GM12872 (cell line): ENCODE measurements at regions not wholly inside any gene's neighbourhood (a gene's known extent, or its start where the extent isn't known, plus 50 kb on each side); places are given as distances from the start of the nearest gene placed in this dataset.

Experiments
- TF ChIP-seq, protein P1 (sequence below): IDR thresholded peaks from 3 replicates; pipeline ENCODE4 v1.5.1; 2011; ENCODE audit warnings: low read depth, mild to moderate bottlenecking, low read length, moderate library complexity; ENCODE audit not compliant: insufficient read depth

DNA sequence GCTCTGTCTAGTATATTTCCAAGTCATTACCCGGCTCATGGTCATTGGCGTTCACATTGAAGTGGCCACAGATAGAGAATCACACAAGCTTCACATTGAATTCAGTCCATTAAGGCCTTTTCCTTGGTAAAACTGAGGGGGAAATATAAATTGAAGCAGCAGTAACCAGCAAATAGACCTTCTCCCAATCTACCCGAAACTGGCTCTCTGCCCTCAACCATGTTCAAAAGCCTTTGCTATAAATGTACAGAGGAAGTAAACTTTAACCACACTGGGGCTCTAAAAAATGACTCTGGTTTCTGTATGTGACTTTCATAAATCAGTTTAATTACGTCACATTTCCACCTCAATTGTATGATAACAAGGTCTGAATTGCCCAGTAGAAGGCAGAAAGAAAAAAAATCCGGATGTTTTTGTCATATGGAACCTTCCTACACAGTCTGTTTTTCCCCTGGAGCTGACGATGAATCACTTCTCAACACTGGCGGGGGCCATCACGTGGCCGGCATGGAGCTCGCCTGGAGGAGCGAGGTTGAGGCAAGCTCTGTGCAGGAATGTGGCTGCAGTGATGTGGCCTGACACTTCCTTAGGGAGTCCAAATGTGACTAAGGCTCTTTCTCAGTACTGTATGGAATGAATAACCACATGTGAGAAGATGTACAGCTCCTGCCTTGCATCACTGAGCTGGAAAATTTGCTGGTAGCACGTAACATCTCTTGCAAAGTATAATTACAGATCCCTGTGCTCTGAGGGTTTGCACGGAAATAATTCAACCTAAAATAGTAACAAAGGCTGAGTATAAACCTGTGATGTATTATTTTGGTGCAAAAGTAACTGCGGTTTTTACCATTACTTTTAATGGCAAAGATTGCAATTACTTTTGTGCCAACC lies 58.6 kb upstream of the SNX9 start:
- TF ChIP-seq, protein P1, sequence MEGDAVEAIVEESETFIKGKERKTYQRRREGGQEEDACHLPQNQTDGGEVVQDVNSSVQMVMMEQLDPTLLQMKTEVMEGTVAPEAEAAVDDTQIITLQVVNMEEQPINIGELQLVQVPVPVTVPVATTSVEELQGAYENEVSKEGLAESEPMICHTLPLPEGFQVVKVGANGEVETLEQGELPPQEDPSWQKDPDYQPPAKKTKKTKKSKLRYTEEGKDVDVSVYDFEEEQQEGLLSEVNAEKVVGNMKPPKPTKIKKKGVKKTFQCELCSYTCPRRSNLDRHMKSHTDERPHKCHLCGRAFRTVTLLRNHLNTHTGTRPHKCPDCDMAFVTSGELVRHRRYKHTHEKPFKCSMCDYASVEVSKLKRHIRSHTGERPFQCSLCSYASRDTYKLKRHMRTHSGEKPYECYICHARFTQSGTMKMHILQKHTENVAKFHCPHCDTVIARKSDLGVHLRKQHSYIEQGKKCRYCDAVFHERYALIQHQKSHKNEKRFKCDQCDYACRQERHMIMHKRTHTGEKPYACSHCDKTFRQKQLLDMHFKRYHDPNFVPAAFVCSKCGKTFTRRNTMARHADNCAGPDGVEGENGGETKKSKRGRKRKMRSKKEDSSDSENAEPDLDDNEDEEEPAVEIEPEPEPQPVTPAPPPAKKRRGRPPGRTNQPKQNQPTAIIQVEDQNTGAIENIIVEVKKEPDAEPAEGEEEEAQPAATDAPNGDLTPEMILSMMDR: no peak

DNA sequence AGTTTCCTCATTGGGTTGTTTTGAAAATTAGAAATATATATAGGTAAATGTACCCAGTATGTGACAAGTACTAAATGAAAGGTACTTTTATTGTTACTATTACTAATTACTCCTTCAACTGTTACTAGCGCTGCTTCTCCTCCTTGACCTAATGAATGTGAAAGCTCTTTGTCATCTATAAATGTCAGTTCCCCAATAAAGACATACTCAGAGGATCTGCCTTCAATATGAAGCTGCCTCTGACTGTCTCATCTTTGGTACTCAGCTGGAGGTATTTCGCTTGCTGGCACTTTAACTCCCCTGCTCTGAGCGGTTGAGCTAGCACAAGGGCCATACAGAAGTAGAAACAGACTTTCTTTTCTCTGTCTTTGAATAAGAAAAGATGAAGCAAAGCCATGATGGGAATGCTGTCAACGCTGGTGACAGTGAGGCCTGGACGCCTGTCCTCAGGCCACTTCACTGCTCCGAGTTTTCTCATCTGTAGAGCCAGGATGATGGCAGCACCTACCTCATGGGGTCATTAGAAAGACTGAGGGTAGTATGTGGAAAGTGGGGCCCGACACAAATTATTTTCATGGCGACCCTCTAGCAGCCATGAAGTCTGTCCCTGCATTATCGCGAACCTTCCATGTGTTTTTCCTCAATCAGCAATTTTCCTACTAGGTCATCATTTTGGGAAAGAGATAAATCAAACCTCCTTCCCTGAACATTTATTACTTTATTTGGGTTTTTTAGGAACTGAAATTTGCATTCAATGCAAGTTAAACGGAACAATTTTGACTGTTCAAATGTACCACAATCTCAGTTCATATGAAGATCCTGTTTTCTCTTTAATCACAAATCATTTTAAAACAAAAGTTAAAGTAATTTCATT lies 55.9 kb upstream of the SNX9 start:
- TF ChIP-seq, protein P1: no peak

DNA sequence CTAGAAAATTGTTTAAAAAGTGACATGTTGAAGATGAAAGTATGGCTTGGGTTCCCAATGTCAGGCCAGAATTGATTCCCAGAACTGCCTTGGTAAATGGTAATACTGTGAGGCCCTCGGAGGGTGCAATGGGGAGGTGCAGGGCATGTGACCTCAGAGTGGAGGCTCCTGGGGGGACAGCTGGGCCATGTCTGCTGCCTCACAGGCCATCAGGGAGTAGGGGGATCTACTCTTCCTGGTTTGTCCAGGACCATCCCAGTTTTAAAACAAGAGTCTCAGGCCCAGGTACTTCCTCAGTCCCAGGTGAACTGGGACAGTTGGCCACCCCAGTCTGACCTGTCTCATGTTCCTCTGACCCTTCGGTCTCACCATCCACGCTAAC lies 55.3 kb upstream of the SNX9 start:
- TF ChIP-seq, protein P1: no peak

DNA sequence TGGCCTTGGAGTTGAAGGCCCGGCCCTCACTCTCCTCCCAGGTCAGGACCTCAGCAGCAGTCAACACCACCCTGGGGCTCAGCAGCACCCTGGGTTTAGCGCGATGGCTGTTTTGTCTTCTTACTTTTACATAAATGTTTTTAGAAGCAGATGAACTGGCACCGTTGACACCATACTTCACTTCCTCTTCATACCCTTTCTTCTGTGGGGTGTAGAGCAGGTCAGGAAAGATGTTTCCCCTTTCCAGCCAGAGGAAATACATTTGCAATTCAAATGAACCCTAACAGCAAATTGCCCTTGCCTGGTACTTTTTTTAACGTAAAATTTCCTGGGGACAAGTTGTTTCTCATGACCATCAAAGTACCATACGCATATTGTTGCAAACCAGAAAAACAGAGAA lies 54.7 kb upstream of the SNX9 start:
- TF ChIP-seq, protein P1: no peak

DNA sequence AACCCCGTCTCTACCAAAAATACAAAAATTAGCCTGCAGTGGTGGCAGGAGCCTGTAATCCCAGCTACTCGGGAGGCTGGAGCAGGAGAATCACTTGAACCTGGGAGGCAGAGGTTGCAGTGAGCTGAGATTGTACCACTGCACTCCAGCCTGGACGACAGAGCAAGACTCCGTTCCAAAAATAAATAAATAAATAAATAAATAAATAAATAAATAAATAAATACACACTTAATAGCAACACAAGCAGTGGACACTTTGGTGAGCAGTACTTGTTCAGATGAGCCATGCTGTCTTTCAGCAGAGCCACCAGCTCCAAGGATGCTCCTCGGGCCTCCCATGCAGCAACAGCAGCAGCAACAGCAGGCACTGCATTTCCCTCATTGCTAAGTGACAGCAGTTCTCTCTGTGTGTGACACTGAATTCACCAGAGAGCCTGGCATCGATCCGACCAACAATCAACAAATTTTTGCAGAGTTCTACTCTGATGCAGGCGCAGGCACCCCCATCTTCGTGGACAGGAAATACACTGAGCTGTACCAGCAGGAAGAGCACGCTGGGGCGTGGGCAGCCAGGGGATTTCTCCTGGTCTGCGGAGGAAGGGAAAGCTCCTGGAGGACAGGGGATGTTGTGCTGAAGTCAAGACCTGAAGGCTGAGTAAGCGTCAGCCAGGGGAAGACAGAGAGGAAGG lies 54.0 kb upstream of the SNX9 start:
- TF ChIP-seq, protein P1: no peak

DNA sequence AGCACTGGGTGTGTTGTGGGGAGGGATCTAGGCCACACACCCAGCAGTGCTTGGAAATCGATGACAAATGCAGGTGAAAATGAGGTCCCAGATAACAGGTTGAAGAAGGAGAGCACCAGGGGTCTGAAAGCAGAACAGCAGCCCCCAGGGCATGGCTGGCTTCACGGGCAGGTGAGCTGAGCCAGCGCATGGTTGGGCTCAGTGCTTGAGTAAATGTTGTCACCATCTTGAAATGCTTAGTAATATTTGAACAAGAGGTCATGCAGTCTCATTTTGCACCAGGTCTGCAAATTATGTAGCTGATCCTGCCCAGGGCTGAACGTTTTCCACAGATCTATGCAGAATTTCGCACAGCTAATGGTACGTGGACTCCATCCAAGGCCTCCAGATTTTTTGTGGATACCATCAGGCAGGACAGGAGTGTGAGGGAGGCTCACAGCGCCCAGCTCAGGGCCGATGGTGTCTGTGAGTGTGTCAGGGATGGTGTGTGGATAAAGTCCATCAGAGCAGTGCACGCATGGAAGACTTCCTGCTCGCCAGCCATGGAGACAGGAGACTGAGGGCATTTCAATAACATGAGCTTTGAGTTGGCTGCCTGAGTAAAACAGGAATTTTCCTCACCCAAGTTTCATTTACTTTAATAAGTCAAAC lies 53.1 kb upstream of the SNX9 start:
- TF ChIP-seq, protein P1: no peak
